ENCODE measurements at regions not wholly inside any gene's neighbourhood (a gene's known extent, or its start where the extent isn't known, plus 50 kb on each side); places are given as distances from the start of the nearest gene placed in this dataset.

DNA sequence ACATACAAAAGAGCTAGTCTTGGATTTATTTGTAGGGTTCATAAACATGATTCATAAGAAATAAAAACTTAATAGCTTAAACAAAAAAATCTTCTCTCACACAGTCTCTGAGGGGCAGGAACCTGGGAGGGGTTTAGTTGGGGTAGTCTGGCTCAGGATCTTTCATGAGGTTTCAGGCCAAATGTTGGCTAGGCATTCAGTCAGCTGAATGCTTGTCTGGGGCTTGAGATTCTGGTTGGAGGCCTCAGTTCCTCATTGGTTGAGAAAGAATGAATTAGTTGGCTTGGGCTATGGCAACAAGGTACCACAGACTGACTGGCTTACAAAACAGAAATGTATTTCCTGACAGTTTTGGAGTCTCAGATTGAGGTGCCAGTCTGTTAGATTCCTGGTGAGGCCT lies 74.3 kb downstream of the ANKRD7 start:
- Histone ChIP-seq H3K4me1 (ENCODE audit: control insufficient read depth, extremely low read depth, insufficient read depth, low read length) (no peaks in the 10 kb centered on the region), H3K9me3 (ENCODE audit: control insufficient read depth, low read depth, low read length) (no peaks in the 10 kb centered on the region), H3K36me3 (ENCODE audit: control insufficient read depth in 2 of 2, extremely low read depth in 1 of 2, insufficient read depth in 2 of 2, low read length in 2 of 2) (no peaks in the 10 kb centered on the region), H3K27ac (ENCODE audit: control insufficient read depth, insufficient read depth, low read length) (no peak overlapping the region), H3K9me1 (ENCODE audit: control insufficient read depth, extremely low read depth, insufficient read depth, low read length) (no peaks in the 10 kb centered on the region), H3K27me3 (ENCODE audit: control insufficient read depth, extremely low read depth, insufficient read depth, low read length) (no peaks in the 10 kb centered on the region), H4K20me1 (ENCODE audit: control insufficient read depth, extremely low read depth, insufficient read depth, low read length) (no peaks in the 10 kb centered on the region), H3K4me3 (ENCODE audit: control insufficient read depth in 2 of 3, extremely low read depth in 1 of 3, insufficient read depth in 2 of 3, low read depth in 1 of 3, low read length in 3 of 3) (no peak overlapping the region), H3K79me2 (ENCODE audit: control insufficient read depth, insufficient read depth, low read length) (no peaks in the 10 kb centered on the region), H3K4me2 (ENCODE audit: control insufficient read depth, extremely low read depth, insufficient read depth, low read depth, low read length) (no peak overlapping the region), H3K9ac (ENCODE audit: control insufficient read depth, extremely low read depth, insufficient read depth, low read length) (no peak overlapping the region), H2AFZ (ENCODE audit: control insufficient read depth, low read length) (no peak overlapping the region)
- dilution Hi-C loops (cut with MboI; ENCODE audit: extremely low pct_ligation_motif_present, low sequenced_read_pairs), result no loop called here
- FAIRE-seq (no peak), DNase-seq (ENCODE audit: low read depth, low spot score) (no peak)
- TF ChIP-seq, protein P1, sequence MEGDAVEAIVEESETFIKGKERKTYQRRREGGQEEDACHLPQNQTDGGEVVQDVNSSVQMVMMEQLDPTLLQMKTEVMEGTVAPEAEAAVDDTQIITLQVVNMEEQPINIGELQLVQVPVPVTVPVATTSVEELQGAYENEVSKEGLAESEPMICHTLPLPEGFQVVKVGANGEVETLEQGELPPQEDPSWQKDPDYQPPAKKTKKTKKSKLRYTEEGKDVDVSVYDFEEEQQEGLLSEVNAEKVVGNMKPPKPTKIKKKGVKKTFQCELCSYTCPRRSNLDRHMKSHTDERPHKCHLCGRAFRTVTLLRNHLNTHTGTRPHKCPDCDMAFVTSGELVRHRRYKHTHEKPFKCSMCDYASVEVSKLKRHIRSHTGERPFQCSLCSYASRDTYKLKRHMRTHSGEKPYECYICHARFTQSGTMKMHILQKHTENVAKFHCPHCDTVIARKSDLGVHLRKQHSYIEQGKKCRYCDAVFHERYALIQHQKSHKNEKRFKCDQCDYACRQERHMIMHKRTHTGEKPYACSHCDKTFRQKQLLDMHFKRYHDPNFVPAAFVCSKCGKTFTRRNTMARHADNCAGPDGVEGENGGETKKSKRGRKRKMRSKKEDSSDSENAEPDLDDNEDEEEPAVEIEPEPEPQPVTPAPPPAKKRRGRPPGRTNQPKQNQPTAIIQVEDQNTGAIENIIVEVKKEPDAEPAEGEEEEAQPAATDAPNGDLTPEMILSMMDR (optimal IDR thresholded peaks at IDR 0.05 in 1 of 3, IDR thresholded peaks at IDR 0.05 in 1 of 3, conservative IDR thresholded peaks at IDR 0.05 in 1 of 3; ENCODE audit: extremely low read depth in 1 of 3, insufficient read depth in 2 of 3, low read length in 3 of 3), result no peak
- no peak for TF ChIP-seq EZH2 (IDR thresholded peaks at IDR 0.05; ENCODE audit: low read length)

DNA sequence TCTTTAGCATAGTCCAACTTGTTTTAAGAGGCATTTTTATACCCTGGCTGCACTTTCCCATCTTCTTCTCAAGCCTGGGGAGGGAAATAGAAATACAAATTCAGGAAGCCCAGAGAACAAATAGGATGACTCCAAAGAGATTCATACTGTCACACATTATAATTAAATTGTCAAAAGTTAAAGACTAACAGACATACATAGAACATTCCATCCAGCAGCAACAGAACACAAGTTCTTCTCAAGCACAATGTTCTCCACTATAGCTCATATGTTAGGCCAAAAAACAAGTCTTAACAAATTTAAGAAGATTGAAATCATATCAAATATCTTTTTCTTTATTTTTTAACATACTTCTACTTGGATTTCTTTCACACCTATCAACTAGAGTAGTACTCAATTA lies 75.7 kb downstream of the ANKRD7 start:
- dilution Hi-C loops (cut with MboI; ENCODE audit: extremely low pct_ligation_motif_present, low sequenced_read_pairs), result no loop called here
- H3K9me3 ChIP-seq (ENCODE audit: control insufficient read depth, low read depth, low read length), result no peaks in the 10 kb centered on the region
- FAIRE-seq, result no peak

More for the DNA sequence above, 75.7 kb downstream of the ANKRD7 start:
- no peaks in the 10 kb centered on the region for H4K20me1 ChIP-seq (ENCODE audit: control insufficient read depth, extremely low read depth, insufficient read depth, low read length)
- no peaks in the 10 kb centered on the region for H3K36me3 ChIP-seq (ENCODE audit: control insufficient read depth in 2 of 2, extremely low read depth in 1 of 2, insufficient read depth in 2 of 2, low read length in 2 of 2)
- H3K4me3 ChIP-seq (ENCODE audit: control insufficient read depth in 2 of 3, extremely low read depth in 1 of 3, insufficient read depth in 2 of 3, low read depth in 1 of 3, low read length in 3 of 3), result no peak overlapping the region
- H3K27me3 ChIP-seq (ENCODE audit: control insufficient read depth, extremely low read depth, insufficient read depth, low read length), result no peaks in the 10 kb centered on the region
- no peak overlapping the region for H3K4me2 ChIP-seq (ENCODE audit: control insufficient read depth, extremely low read depth, insufficient read depth, low read depth, low read length)
- no peak overlapping the region for H2AFZ ChIP-seq (ENCODE audit: control insufficient read depth, low read length)
- no peak overlapping the region for H3K9ac ChIP-seq (ENCODE audit: control insufficient read depth, extremely low read depth, insufficient read depth, low read length)
- H3K79me2 ChIP-seq (ENCODE audit: control insufficient read depth, insufficient read depth, low read length), result no peaks in the 10 kb centered on the region
- H3K4me1 ChIP-seq (ENCODE audit: control insufficient read depth, extremely low read depth, insufficient read depth, low read length), result no peaks in the 10 kb centered on the region
- H3K27ac ChIP-seq (ENCODE audit: control insufficient read depth, insufficient read depth, low read length), result no peak overlapping the region
- DNase-seq (ENCODE audit: low read depth, low spot score), result no peak
- TF ChIP-seq, protein P1 (optimal IDR thresholded peaks at IDR 0.05 in 1 of 3, IDR thresholded peaks at IDR 0.05 in 1 of 3, conservative IDR thresholded peaks at IDR 0.05 in 1 of 3; ENCODE audit: extremely low read depth in 1 of 3, insufficient read depth in 2 of 3, low read length in 3 of 3), result no peak
- no peak for TF ChIP-seq EZH2 (IDR thresholded peaks at IDR 0.05; ENCODE audit: low read length)
- no peaks in the 10 kb centered on the region for H3K9me1 ChIP-seq (ENCODE audit: control insufficient read depth, extremely low read depth, insufficient read depth, low read length)

All from keratinocyte (primary cell).